PC-9 (cell line): ENCODE measurements at regions not wholly inside any gene's neighbourhood (a gene's known extent, or its start where the extent isn't known, plus 50 kb on each side); places are given as distances from the start of the nearest gene placed in this dataset.

ENCODE experiments used
- BruUV-seq: library from RNA; stranded (reverse); fragments of 400-500 nt; replicated peaks from 2 replicates; lab custom pipeline; 2021; lab: Mats Ljungman, UMichigan
- CTCF ChIA-PET: fragments of 300-600 bp; sonication (Branson Sonifier 250); formaldehyde crosslinking; loops from one replicate; lab custom pipeline; 2022; ENCODE audit warnings: antibody characterized with exemption; lab: Charles Lee
- POLR2A ChIA-PET: fragments of 300-600 bp; sonication (Branson Sonifier 250); formaldehyde crosslinking; loops from one replicate; lab custom pipeline; 2022; ENCODE audit warnings: antibody characterized with exemption; ENCODE audit not compliant: unreplicated experiment; lab: Charles Lee
- DNase-seq, 2 experiments: peaks; one replicate each; pipeline versions ENCODE4 v3.0.0 to v3.0.0-alpha.2; 2015 to 2022; ENCODE audit warnings: mixed read lengths in 1 of 2
- H2AFZ ChIP-seq: fragments of 200-600 bp; sonication (generic); 2 replicates; pipeline ENCODE4 v1.8.1; 2017; ENCODE audit warnings: antibody characterized with exemption
- H3F3A ChIP-seq: fragments of 200-600 bp; sonication (generic); 2 replicates; pipeline ENCODE4 v1.8.1; 2017; ENCODE audit warnings: antibody characterized with exemption, mild to moderate bottlenecking, low read depth; ENCODE audit not compliant: insufficient read depth
- H3K27ac ChIP-seq: fragments of 200-600 bp; sonication (generic); 2 replicates; pipeline ENCODE4 v1.6.1; 2016; ENCODE audit warnings: mixed run types
- H3K27me3 ChIP-seq: fragments of 200-600 bp; sonication (generic); 2 replicates; pipeline ENCODE4 v1.6.1; 2016; ENCODE audit warnings: low read depth, mixed run types; ENCODE audit not compliant: insufficient read depth
- H3K36me3 ChIP-seq: fragments of 200-600 bp; sonication (generic); 2 replicates; pipeline ENCODE4 v1.6.1; 2016; ENCODE audit warnings: low read depth, mixed run types
- H3K4me1 ChIP-seq: fragments of 200-600 bp; sonication (generic); replicated peaks from 2 replicates; pipeline ENCODE4 v1.6.1; 2016; ENCODE audit warnings: mixed run types; ENCODE audit not compliant: insufficient read depth
- H3K4me2 ChIP-seq: fragments of 200-600 bp; sonication (generic); 2 replicates; pipeline ENCODE4 v1.6.1; 2017; ENCODE audit warnings: mixed run types
- H3K4me3 ChIP-seq: fragments of 200-600 bp; sonication (generic); 2 replicates; pipeline ENCODE4 v1.6.1; 2016; ENCODE audit warnings: mixed run types
- H3K79me2 ChIP-seq: fragments of 200-600 bp; sonication (generic); 2 replicates; pipeline ENCODE4 v1.6.1; 2017; ENCODE audit warnings: low read depth, mixed run types
- H3K9me2 ChIP-seq: fragments of 200-600 bp; sonication (generic); 2 replicates; pipeline ENCODE4 v1.8.1; 2017; ENCODE audit warnings: mild to moderate bottlenecking; ENCODE audit not compliant: insufficient read depth
- H3K9me3 ChIP-seq: fragments of 200-600 bp; sonication (generic); 2 replicates; pipeline ENCODE4 v1.8.1; 2016; ENCODE audit warnings: low read depth; ENCODE audit not compliant: insufficient read depth
- H4K20me1 ChIP-seq: fragments of 200-600 bp; sonication (generic); 2 replicates; pipeline ENCODE4 v1.8.1; 2017; ENCODE audit not compliant: insufficient read depth
- EZH2 ChIP-seq: fragments of 200-600 bp; sonication (generic); IDR thresholded peaks from 2 replicates; pipeline ENCODE4 v1.8.0; 2017; ENCODE audit warnings: antibody characterized with exemption, low read depth
- intact Hi-C: fragments of 100-400 bp; cut with micrococcal nuclease; formaldehyde crosslinking; loops from one replicate; pipeline ENCODE4 v1.10.0; 2022; ENCODE audit not compliant: unreplicated experiment
- TF ChIP-seq, protein P1 (sequence below): fragments of 200-600 bp; sonication (generic); conservative IDR thresholded peaks from 2 replicates; pipeline ENCODE4 v1.6.1; 2017; ENCODE audit warnings: mixed run types, antibody characterized with exemption, mild to moderate bottlenecking, moderate library complexity

- no peak for DNase-seq
- Histone ChIP-seq H3K36me3 (no peaks in the 10 kb centered on the region), H3K4me2 (no peak overlapping the region), H3K27me3 (no peaks in the 10 kb centered on the region), H4K20me1 (no peaks in the 10 kb centered on the region), H3K4me3 (no peak overlapping the region), H3F3A (no peaks in the 10 kb centered on the region), H3K4me1 (no peaks in the 10 kb centered on the region), H2AFZ (no peak overlapping the region), H3K27ac (no peak overlapping the region), H3K79me2 (no peaks in the 10 kb centered on the region), H3K9me2 (no peaks in the 10 kb centered on the region), H3K9me3 (peaks cover 3% of the 10 kb centered on the region; the same call in 1 of the 2 replicates)
- POLR2A ChIA-PET, result no interaction called here
- TF ChIP-seq, protein P1, sequence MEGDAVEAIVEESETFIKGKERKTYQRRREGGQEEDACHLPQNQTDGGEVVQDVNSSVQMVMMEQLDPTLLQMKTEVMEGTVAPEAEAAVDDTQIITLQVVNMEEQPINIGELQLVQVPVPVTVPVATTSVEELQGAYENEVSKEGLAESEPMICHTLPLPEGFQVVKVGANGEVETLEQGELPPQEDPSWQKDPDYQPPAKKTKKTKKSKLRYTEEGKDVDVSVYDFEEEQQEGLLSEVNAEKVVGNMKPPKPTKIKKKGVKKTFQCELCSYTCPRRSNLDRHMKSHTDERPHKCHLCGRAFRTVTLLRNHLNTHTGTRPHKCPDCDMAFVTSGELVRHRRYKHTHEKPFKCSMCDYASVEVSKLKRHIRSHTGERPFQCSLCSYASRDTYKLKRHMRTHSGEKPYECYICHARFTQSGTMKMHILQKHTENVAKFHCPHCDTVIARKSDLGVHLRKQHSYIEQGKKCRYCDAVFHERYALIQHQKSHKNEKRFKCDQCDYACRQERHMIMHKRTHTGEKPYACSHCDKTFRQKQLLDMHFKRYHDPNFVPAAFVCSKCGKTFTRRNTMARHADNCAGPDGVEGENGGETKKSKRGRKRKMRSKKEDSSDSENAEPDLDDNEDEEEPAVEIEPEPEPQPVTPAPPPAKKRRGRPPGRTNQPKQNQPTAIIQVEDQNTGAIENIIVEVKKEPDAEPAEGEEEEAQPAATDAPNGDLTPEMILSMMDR, result no peak
- no peak for TF ChIP-seq EZH2
- CTCF ChIA-PET, result no interaction called here
- intact Hi-C loops, result no loop called here
- no TSS peak for BruUV-seq
These were observed 107.7 kb upstream of the RAB27B start for GRCh38 chr18:54720620-54721019.

- DNase-seq, result no peak
- intact Hi-C loops, result no loop called here
- H3K27me3 ChIP-seq, result no peaks in the 10 kb centered on the region
- no peaks in the 10 kb centered on the region for H3K9me2 ChIP-seq
- H3K9me3 ChIP-seq, result peaks cover 3% of the 10 kb centered on the region; the same call in 1 of the 2 replicates
- H2AFZ ChIP-seq, result no peak overlapping the region
- H3K27ac ChIP-seq, result no peak overlapping the region
- no peaks in the 10 kb centered on the region for H3K4me1 ChIP-seq
- H3F3A ChIP-seq, result no peaks in the 10 kb centered on the region
- no TSS peak for BruUV-seq
- no peak overlapping the region for H3K4me2 ChIP-seq
- H3K79me2 ChIP-seq, result no peaks in the 10 kb centered on the region
- TF ChIP-seq, protein P1, result no peak
- no peak for TF ChIP-seq EZH2
- CTCF ChIA-PET, result no interaction called here
- no peaks in the 10 kb centered on the region for H3K36me3 ChIP-seq
- H4K20me1 ChIP-seq, result no peaks in the 10 kb centered on the region
- H3K4me3 ChIP-seq, result no peak overlapping the region
- POLR2A ChIA-PET, result no interaction called here
These were observed 102.1 kb upstream of the RAB27B start for GRCh38 chr18:54726143-54726542.

DNA sequence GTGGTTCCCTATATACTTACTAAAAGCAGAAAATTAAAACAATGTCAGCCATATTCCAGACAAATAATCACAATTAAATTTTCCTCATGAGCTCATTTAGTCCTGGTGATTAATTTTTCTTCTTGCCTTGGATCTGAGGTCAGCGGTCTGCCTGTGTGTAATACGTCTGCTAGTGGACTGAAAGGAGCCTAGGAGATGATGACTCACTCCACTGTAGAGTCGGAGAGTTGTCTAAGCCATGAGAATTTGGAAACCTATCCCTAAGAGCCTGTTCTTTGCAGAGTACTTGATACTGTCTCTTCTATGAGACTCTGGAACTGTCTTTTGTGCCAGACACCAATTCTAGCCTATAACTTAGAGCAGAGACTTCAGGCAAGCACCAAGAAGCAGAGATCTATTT, 94.2 kb upstream of the RAB27B start:
- no TSS peak for BruUV-seq
- ChIA-PET CTCF (no interaction called here), POLR2A (no interaction called here)
- Histone ChIP-seq H3K4me1 (no peaks in the 10 kb centered on the region), H3K4me3 (no peak overlapping the region), H3K27me3 (no peaks in the 10 kb centered on the region), H2AFZ (peak overlapping the region; percentile 62; the same call in 1 of the 2 replicates), H3K79me2 (no peaks in the 10 kb centered on the region), H3K27ac (no peak overlapping the region), H3K9me2 (no peaks in the 10 kb centered on the region), H4K20me1 (no peaks in the 10 kb centered on the region), H3K36me3 (no peaks in the 10 kb centered on the region), H3F3A (no peaks in the 10 kb centered on the region), H3K4me2 (no peak overlapping the region), H3K9me3 (peaks cover 13% of the 10 kb centered on the region)
- DNase-seq, result no peak
- TF ChIP-seq, protein P1, result no peak
- TF ChIP-seq EZH2, result no peak
- intact Hi-C loops, result no loop called here
